ENCODE measurements at regions not wholly inside any gene's neighbourhood (a gene's known extent, or its start where the extent isn't known, plus 50 kb on each side); places are given as distances from the start of the nearest gene placed in this dataset.
A peak's percentile ranks its signal among the peaks of the same experiment; 100 is the strongest.
"Not testable (repeated sequence)": the region's sequence is repeated elsewhere in the genome, so short reads cannot be mapped to it uniquely, and the experiment has no call there.

DNA sequence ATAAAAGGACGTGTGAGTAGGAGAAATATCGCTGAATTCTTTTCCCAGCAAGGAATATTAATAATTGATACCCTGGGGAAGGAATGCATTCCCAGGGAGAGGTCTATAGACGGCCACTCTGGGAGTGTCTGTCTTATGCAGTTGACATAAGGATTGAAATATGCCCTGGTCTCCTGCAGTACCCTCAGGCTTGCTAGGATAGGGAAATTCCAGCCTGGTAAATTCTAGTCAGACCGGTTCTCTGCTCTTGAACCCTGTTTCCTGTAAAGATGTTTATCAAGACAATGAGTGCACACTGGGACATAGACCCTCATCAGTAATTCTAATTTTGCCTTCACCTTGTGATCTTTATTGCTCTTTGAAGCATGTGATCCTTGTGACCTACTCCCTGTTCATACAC lies 224.2 kb upstream of the ADGRL4 start:
- ATAC-seq (ENCODE audit: low read depth in 2 of 2); H3K27me3 Mint-ChIP-seq; DNase-seq; H3K27ac Mint-ChIP-seq; H3K4me3 Mint-ChIP-seq; H3K36me3 Mint-ChIP-seq; H3K4me1 Mint-ChIP-seq; H3K9me3 Mint-ChIP-seq: not testable (repeated sequence)

DNA sequence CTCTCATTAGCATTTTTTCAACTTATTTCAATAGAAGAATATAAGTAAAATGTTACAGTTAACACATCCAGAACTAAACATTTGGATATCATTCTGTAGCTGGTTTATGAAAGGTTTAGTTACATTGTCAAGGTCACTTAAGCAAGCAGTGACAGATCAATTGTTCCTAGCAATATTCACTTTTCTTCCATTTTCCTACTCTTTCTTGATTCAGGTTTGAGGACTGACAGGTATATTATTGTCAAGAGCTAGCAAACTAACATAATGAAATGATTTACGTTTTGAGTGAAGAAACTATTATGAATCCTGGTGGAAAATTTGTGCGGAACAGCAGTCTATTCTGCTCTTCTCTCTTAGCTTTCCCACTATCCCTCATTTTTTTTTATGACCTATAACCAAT lies 220.4 kb upstream of the ADGRL4 start:
- Mint-ChIP-seq H3K4me3 (no peak overlapping the region), H3K9me3 (peaks cover 0 to 8% (median 2%) of the 10 kb centered on the region in 7 donors), H3K4me1 (no peaks in the 10 kb centered on the region), H3K27me3 (no peaks in the 10 kb centered on the region), H3K36me3 (no peaks in the 10 kb centered on the region), H3K27ac (no peak overlapping the region)
- DNase-seq (no peak), ATAC-seq (ENCODE audit: low read depth in 2 of 2) (no peak)

DNA sequence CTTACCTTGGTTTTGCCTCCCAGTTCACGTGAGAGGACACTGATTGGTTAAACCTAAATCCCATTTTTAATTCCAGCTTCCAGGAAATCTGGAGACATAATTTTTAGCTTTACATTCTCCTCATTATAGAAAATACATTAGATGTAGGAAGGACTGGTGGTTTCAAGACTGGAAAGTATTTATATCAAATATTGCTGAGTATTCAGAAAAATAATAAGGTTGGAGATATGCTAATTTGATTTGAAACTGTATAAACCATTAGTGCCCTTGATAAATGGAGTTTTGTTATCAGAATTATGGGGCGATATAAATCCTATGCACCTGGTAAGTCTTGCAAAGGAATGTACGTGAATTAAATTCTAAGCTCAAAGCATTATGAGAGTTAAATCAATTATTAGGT lies 218.0 kb upstream of the ADGRL4 start:
- Mint-ChIP-seq H3K9me3 (peaks cover 7 to 20% (median 16%) of the 10 kb centered on the region in 7 donors), H3K36me3 (no peaks in the 10 kb centered on the region), H3K4me1 (no peaks in the 10 kb centered on the region), H3K27me3 (no peaks in the 10 kb centered on the region), H3K4me3 (no peak overlapping the region), H3K27ac (no peak overlapping the region)
- no peak for DNase-seq
- no peak for ATAC-seq (ENCODE audit: low read depth in 2 of 2)

DNA sequence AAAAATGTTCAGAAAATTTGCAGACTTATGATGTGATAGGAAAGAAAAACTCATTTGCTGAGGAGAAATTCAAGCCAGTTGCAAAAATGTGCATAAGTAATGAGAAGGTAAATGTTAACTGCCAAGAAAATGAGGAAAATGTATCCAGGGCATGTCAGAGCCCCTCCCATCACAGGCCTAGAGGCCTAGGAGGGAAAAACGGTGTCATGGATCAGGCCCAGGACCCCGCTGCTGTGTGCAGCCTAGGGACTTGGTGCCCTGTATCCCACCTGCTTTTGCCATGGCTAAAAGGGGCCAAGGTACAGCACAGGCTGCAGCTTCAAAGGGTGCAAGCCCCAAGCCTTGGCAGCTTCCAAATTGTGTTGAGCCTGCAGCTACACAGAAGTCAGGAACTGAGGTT lies 214.0 kb upstream of the ADGRL4 start:
- ATAC-seq (ENCODE audit: low read depth in 2 of 2) (no peak), DNase-seq (no peak)
- H3K4me3 Mint-ChIP-seq: no peak overlapping the region
- H3K27ac Mint-ChIP-seq: no peak overlapping the region
- no peaks in the 10 kb centered on the region for H3K36me3 Mint-ChIP-seq
- H3K9me3 Mint-ChIP-seq: peaks cover 6 to 19% (median 16%) of the 10 kb centered on the region in 7 donors
- H3K4me1 Mint-ChIP-seq: no peaks in the 10 kb centered on the region
- no peaks in the 10 kb centered on the region for H3K27me3 Mint-ChIP-seq

DNA sequence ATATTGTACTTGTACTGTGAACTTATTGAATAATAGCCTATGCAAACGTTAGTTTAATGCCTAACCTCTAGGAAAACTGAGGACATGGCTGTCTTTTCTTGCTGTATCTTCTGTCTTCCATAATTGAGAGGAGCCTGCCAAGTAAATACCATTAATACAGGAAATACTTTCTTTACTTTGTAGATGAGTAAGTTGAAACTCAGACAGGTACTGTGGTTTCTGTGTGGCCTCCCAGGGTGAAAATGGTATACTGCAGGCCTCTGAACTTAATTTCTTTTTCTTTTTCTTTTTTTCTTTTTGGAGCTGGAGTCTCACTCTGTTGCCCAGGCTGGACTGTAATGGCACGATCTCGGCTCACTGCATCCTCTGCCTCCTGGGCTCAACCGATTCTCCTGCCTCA lies 208.8 kb upstream of the ADGRL4 start:
- no peak overlapping the region for H3K4me3 Mint-ChIP-seq
- no peak for DNase-seq
- peaks cover 6 to 14% (median 7%) of the 10 kb centered on the region in 7 donors for H3K9me3 Mint-ChIP-seq
- H3K4me1 Mint-ChIP-seq: no peaks in the 10 kb centered on the region
- no peak overlapping the region for H3K27ac Mint-ChIP-seq
- no peaks in the 10 kb centered on the region for H3K27me3 Mint-ChIP-seq
- no peak for ATAC-seq (ENCODE audit: low read depth in 2 of 2)
- no peaks in the 10 kb centered on the region for H3K36me3 Mint-ChIP-seq

DNA sequence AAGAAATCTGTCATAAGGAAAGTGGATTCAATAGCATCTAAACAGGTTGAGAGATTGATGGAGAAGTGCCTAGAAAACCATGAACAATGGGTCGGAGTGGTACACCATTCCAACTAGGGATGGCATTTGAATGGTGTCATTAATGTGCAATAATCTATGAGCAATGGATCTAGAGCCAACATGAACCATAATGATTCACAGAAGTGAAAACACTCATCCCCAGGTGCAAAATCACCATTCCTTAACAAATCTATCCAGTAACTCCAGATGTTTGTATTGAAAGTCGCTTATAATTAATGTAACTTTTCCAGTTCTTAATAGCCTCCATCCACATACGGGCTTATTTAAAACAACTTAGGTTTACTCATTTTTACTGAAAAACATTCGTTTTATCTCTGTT lies 201.3 kb upstream of the ADGRL4 start:
- Mint-ChIP-seq H3K9me3 (peaks cover 0 to 6% (median 2%) of the 10 kb centered on the region in 7 donors), H3K4me1 (no peaks in the 10 kb centered on the region), H3K4me3 (no peak overlapping the region), H3K27me3 (no peaks in the 10 kb centered on the region), H3K36me3 (no peaks in the 10 kb centered on the region), H3K27ac (no peak overlapping the region)
- ATAC-seq (ENCODE audit: low read depth in 2 of 2) (no peak), DNase-seq (no peak)

DNA sequence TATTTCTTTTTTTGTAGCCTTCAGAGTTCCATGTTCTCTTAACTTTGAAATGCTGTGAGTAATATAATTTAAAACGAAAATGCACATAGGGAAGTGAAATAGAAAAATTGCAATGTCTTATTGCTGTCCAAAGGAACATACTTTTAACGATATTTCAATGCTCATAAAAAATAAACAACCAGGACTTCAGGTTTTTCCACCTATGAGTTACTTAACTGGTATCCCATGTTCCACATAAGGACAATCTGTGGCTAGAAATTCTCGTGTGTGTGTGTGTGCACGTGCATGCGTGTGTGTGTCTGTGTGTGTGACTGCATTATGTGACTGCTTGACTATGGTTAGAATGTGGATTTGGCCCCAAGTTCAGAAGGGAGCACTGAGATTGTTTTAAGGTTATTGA lies 200.8 kb upstream of the ADGRL4 start:
- Mint-ChIP-seq H3K27ac (no peak overlapping the region), H3K9me3 (peaks cover 0 to 6% (median 2%) of the 10 kb centered on the region in 7 donors), H3K4me3 (no peak overlapping the region), H3K27me3 (no peaks in the 10 kb centered on the region), H3K4me1 (no peaks in the 10 kb centered on the region), H3K36me3 (no peaks in the 10 kb centered on the region)
- ATAC-seq (ENCODE audit: low read depth in 2 of 2): no peak
- DNase-seq: no peak

DNA sequence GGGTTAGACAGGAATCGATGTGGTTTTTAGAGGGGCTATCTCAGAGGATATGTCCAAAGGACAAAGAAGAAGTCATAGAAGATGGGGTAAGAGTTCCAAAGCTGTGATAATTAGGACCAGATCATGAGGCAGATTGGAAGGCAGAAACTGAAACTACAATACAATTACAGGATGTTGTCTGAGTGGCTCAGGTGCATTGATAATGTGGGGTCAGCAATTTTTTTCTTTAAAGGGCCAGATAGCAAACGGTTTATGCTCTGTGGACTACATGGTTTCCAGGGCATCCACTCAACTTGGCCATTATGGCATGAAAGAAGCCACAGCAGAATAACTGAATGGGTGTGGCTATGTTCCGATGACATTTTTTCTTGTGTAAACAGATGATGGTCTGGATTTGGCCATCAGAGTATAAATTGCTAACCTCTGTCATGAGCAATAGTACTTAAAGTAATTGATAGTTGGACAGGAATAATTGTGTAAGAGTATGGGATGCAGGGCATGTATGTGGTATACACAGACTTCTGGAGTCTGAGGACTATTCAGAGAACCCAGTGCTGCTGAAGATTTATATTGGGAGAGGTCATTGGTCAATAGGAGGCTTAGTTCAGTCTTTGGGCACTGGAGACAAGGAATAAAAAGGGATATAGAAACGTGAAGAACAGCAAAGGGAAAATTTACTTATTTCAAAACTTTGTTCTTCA lies 198.4 kb upstream of the ADGRL4 start:
- ATAC-seq (ENCODE audit: low read depth in 2 of 2): no peak
- no peaks in the 10 kb centered on the region for H3K36me3 Mint-ChIP-seq
- no peaks in the 10 kb centered on the region for H3K27me3 Mint-ChIP-seq
- no peak overlapping the region for H3K4me3 Mint-ChIP-seq
- DNase-seq: no peak
- peaks cover 0 to 4% (median 2%) of the 10 kb centered on the region in 7 donors for H3K9me3 Mint-ChIP-seq
- H3K4me1 Mint-ChIP-seq: no peaks in the 10 kb centered on the region
- H3K27ac Mint-ChIP-seq: no peak overlapping the region

DNA sequence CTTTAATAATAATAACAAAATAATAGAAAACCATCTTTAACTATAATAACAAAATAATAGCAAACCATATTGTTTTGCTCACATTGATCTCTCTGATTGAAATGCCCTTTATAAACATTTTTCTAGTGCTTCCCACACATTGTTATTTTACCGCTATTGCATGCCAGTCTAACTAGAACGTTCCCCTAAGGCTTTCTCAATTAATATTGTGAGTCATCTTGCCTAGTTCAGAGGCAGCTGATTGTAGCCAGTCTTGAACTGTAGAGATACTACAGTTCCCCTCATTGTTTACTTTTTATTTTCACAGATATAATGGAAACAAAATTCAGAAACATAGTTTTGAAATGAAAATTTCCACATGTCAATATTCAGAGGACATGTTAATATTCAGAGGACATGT lies 192.3 kb upstream of the ADGRL4 start:
- H3K27ac Mint-ChIP-seq: peak overlapping the region in 1 of 6 donors; percentile 51
- H3K4me3 Mint-ChIP-seq: no peak overlapping the region
- no peak for ATAC-seq (ENCODE audit: low read depth in 2 of 2)
- H3K27me3 Mint-ChIP-seq: no peaks in the 10 kb centered on the region
- no peak for DNase-seq
- H3K9me3 Mint-ChIP-seq: peaks cover 0 to 7% (median 2%) of the 10 kb centered on the region in 7 donors
- no peaks in the 10 kb centered on the region for H3K36me3 Mint-ChIP-seq
- H3K4me1 Mint-ChIP-seq: no peaks in the 10 kb centered on the region

DNA sequence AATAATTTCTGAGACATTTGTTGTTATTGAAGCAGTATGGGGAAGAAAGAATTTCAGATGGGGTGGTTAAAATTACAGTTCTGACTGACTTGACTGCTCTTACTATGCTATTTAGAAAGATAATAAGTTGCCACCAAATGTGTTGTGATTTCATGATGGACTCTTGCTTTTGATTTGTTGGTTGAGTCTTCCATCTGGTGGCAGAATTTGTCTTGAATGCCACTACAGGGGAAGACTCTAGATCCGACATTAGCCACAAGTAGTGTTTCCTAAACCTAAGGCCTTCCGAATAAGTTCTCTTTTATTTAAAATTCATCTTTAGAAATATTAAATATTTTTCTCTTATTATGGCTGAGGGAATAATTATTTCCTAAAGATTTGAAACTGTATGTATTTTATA lies 190.9 kb upstream of the ADGRL4 start:
- DNase-seq (no peak), ATAC-seq (ENCODE audit: low read depth in 2 of 2) (no peak)
- H3K9me3 Mint-ChIP-seq: peaks cover 0 to 7% (median 2%) of the 10 kb centered on the region in 7 donors
- H3K27ac Mint-ChIP-seq: no peak overlapping the region
- H3K4me3 Mint-ChIP-seq: no peak overlapping the region
- no peaks in the 10 kb centered on the region for H3K4me1 Mint-ChIP-seq
- no peaks in the 10 kb centered on the region for H3K36me3 Mint-ChIP-seq
- no peaks in the 10 kb centered on the region for H3K27me3 Mint-ChIP-seq

DNA sequence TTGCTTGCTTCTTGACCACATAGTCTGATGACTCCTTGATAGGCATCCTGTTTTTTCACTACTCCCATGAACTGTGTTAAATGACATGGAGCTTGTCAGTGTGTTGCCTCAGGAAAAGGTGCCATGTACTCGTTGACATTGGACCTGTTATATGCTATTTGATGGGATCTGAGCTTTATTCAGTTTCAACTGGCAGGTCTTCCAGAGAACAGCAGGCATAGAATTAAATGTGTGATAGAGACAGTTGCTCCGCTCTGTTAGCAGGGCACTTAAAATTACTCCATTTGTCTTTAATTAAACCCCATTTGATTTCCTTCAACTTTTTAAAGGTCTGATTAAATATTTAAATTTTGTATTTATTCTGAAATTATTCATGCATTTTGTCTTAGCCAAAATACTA lies 189.7 kb upstream of the ADGRL4 start:
- no peaks in the 10 kb centered on the region for H3K27me3 Mint-ChIP-seq
- no peak overlapping the region for H3K4me3 Mint-ChIP-seq
- no peak for ATAC-seq (ENCODE audit: low read depth in 2 of 2)
- H3K9me3 Mint-ChIP-seq: peaks cover 0 to 7% (median 3%) of the 10 kb centered on the region in 7 donors
- H3K36me3 Mint-ChIP-seq: no peaks in the 10 kb centered on the region
- H3K27ac Mint-ChIP-seq: no peak overlapping the region
- no peaks in the 10 kb centered on the region for H3K4me1 Mint-ChIP-seq
- no peak for DNase-seq

DNA sequence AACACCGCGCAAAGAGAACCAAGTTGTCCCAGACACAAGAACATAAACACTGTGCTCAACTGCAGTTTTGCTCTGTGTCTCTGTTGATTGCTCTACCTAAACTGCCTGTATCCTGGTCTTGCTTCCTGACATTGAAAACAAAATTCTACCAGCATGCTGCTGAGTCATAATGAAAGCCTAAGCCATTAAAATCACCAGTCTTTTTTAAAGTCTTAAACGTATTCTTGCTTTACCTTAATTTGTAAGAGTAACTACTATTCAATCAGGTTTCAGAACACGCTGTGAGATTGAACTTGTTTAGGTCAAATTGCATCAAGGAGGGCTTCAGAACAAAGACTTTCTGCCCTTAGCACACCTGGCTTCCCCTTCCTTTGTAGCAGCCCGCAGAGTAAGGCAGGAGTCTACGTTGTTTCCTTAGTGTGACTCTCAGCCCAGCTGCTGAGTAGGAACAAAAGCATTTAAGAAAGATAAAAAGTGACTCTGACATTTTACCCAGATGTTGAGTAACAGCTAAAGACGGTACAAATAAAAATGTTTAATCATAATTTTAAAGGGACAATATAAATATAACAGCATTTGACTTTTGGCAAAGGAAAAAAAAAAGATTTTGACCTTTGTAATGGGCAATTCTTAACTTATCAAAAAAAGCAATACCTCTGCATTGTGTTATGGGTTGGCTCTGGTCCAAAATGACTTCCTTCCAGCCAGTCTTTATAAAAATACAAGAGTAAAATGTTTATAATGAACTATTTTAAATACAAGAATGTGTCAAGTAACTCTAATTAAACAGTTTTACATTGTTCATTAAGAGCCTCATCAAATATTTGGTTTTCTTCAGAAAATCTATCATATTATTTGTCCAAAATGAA lies 186.9 kb upstream of the ADGRL4 start:
- Mint-ChIP-seq H3K27ac (no peak overlapping the region), H3K36me3 (no peaks in the 10 kb centered on the region)

DNA sequence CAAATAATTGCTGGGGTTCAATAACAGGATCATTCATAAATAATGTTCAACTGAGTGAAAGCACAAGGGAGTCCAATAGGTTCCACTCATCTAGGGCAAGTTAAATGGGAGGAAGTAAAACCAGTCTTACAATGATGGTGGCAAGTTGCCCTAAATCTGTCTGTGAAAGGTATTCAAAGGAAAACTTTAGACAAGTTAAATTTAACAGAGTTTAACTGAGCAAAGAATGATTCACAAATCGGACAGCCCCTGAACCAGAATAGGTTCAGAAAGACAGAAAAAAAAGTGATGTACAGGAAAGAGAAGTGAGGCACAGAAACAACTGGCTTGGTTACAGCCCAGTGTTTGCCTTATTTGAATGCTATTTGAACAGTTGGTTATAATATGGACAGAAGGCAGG lies 183.5 kb upstream of the ADGRL4 start:
- DNase-seq: no peak
- no peak for ATAC-seq (ENCODE audit: low read depth in 2 of 2)
- Mint-ChIP-seq H3K36me3 (no peaks in the 10 kb centered on the region), H3K27ac (no peak overlapping the region), H3K9me3 (peaks cover 0 to 6% (median 4%) of the 10 kb centered on the region in 7 donors), H3K4me3 (no peak overlapping the region), H3K27me3 (no peaks in the 10 kb centered on the region), H3K4me1 (no peaks in the 10 kb centered on the region)

More for the DNA sequence above, 186.9 kb upstream of the ADGRL4 start:
- no peak for DNase-seq
- Mint-ChIP-seq H3K9me3 (peaks cover 0 to 7% (median 5%) of the 10 kb centered on the region in 7 donors), H3K27me3 (no peaks in the 10 kb centered on the region), H3K4me1 (no peaks in the 10 kb centered on the region), H3K4me3 (no peak overlapping the region)
- ATAC-seq (ENCODE audit: low read depth in 2 of 2): no peak

DNA sequence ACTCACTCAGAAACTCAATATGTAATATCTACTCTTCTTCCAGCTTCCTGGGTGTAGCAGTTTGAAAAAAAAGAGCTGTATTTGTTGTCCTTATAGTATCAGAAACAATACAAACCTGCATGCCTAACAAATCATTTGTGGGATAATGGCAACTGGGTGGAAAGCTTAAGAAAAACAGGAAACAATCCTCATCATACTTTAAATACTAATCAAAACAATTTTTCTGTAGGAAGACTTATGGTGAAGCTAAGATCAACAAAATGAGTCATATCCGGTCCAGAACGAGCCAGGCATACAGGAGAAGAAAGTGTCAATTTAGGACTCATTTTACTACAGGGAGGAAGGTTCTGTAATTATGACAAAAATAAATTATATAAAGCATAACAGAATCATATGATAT lies 181.8 kb upstream of the ADGRL4 start:
- no peak for ATAC-seq (ENCODE audit: low read depth in 2 of 2)
- Mint-ChIP-seq H3K9me3 (peaks cover 0 to 6% (median 2%) of the 10 kb centered on the region in 7 donors), H3K27ac (no peak overlapping the region), H3K36me3 (no peaks in the 10 kb centered on the region), H3K4me1 (no peaks in the 10 kb centered on the region), H3K4me3 (no peak overlapping the region), H3K27me3 (no peaks in the 10 kb centered on the region)
- no peak for DNase-seq
